RKO (cell line): ENCODE measurements at regions not wholly inside any gene's neighbourhood (a gene's known extent, or its start where the extent isn't known, plus 50 kb on each side); places are given as distances from the start of the nearest gene placed in this dataset.
"Not testable (repeated sequence)": the region's sequence is repeated elsewhere in the genome, so short reads cannot be mapped to it uniquely, and the experiment has no call there.

ENCODE experiments used
- DNase-seq: peaks from one replicate; pipeline ENCODE4 v3.0.0-alpha.2; 2016; ENCODE audit warnings: low spot score

GRCh38 chr6:14885498-14885897 is 360.4 kb upstream of the JARID2 start:
- DNase-seq: no peak

- no peak for DNase-seq
These were observed 358.7 kb upstream of the JARID2 start for GRCh38 chr6:14887181-14887580.

- DNase-seq: no peak
These were observed 357.8 kb upstream of the JARID2 start for GRCh38 chr6:14887986-14888574.

- DNase-seq: no peak
These were observed 357.3 kb upstream of the JARID2 start for GRCh38 chr6:14888575-14889000.

GRCh38 chr6:14889188-14889587 is 356.7 kb upstream of the JARID2 start:
- no peak for DNase-seq

GRCh38 chr6:14889611-14890593 is 356.0 kb upstream of the JARID2 start:
- DNase-seq: no peak

- DNase-seq: not testable (repeated sequence)
These were observed 354.0 kb upstream of the JARID2 start for GRCh38 chr6:14891820-14892375.

- DNase-seq: no peak
These were observed 351.8 kb upstream of the JARID2 start for GRCh38 chr6:14894105-14894504.

GRCh38 chr6:14896475-14896874 is 349.4 kb upstream of the JARID2 start:
- DNase-seq: no peak

- no peak for DNase-seq
These were observed 348.0 kb upstream of the JARID2 start for GRCh38 chr6:14897831-14898230.

- DNase-seq: not testable (repeated sequence)
These were observed 346.4 kb upstream of the JARID2 start for GRCh38 chr6:14899441-14899840.

- no peak for DNase-seq
These were observed 344.9 kb upstream of the JARID2 start for GRCh38 chr6:14900919-14901318.

GRCh38 chr6:14903176-14904038 is 342.5 kb upstream of the JARID2 start:
- no peak for DNase-seq

- no peak for DNase-seq
These were observed 340.7 kb upstream of the JARID2 start for GRCh38 chr6:14905201-14905600.

- no peak for DNase-seq
These were observed 339.2 kb upstream of the JARID2 start for GRCh38 chr6:14906621-14907020.

- DNase-seq: no peak
These were observed 334.9 kb upstream of the JARID2 start for GRCh38 chr6:14910692-14911547.

- no peak for DNase-seq
These were observed 333.6 kb upstream of the JARID2 start for GRCh38 chr6:14912226-14912625.

GRCh38 chr6:14912706-14913105 is 333.2 kb upstream of the JARID2 start:
- no peak for DNase-seq

GRCh38 chr6:14913931-14914330 is 331.9 kb upstream of the JARID2 start:
- no peak for DNase-seq

GRCh38 chr6:14915888-14916832 is 329.7 kb upstream of the JARID2 start:
- DNase-seq: no peak
